Left lung (tissue), 4 donors: ENCODE measurements at regions not wholly inside any gene's neighbourhood (a gene's known extent, or its start where the extent isn't known, plus 50 kb on each side); places are given as distances from the start of the nearest gene placed in this dataset.

ENCODE experiments used
- ATAC-seq: fragments of 200-7000 bp; cut with Tn5 transposase; one replicate; pipeline ENCODE4 v1.9.1; 2020; ENCODE audit warnings: moderate library complexity
- DNase-seq, 4 donors: peaks; one replicate each; pipeline ENCODE4 v3.0.0-alpha.2; 2013 to 2020
- H3K27ac ChIP-seq, 2 donors: fragments of 200-600 bp; sonication (generic) in 1 of 2; one replicate each; pipeline versions ENCODE4 v1.5.0 to v1.8.0; 2020 to 2021
- H3K27me3 ChIP-seq, 2 donors: fragments of 200-600 bp; sonication (generic) in 1 of 2; one replicate each; pipeline versions ENCODE4 v1.5.0 to v1.8.0; 2020 to 2021
- H3K36me3 ChIP-seq, 2 donors: fragments of 200-600 bp; sonication (generic) in 1 of 2; one replicate each; pipeline versions ENCODE4 v1.5.0 to v1.8.0; 2020 to 2021
- H3K4me1 ChIP-seq, 2 donors: fragments of 200-600 bp; one replicate each; pipeline ENCODE4 v1.8.0; 2021
- H3K4me3 ChIP-seq, 2 donors: fragments of 200-600 bp; sonication (generic) in 1 of 2; one replicate each; pipeline versions ENCODE4 v1.5.0 to v1.8.0; 2020 to 2021; ENCODE audit warnings: mild to moderate bottlenecking in 1 of 2
- H3K9me3 ChIP-seq, 2 donors: fragments of 200-600 bp; sonication (generic) in 1 of 2; one replicate each; pipeline versions ENCODE4 v1.5.0 to v1.8.0; 2020 to 2021
- CTCF ChIP-seq, 2 donors: fragments of 200-600 bp; sonication (generic) in 1 of 2; IDR thresholded peaks; one replicate each; pipeline versions ENCODE4 v1.5.0 to v1.8.0; 2021; ENCODE audit warnings: antibody characterized with exemption in 2 of 2
- intact Hi-C, 2 donors: fragments of 100-400 bp; cut with DNase I; formaldehyde crosslinking; loops; one replicate each; pipeline versions ENCODE4 v1.11.2 to v1.14.2; 2022
- donor health status: DM: no; HTN: yes; CAD: no.
- donor health status: DM: no; HTN: no; CAD: no.

- DNase-seq (no peak), ATAC-seq (no peak)
- Histone ChIP-seq H3K36me3 (no peaks in the 10 kb centered on the region), H3K9me3 (no peaks in the 10 kb centered on the region), H3K27me3 (peaks cover 0 to 9% of the 10 kb centered on the region in 2 donors), H3K27ac (no peak overlapping the region), H3K4me3 (no peak overlapping the region), H3K4me1 (no peaks in the 10 kb centered on the region)
- TF ChIP-seq CTCF (IDR thresholded peaks at IDR 0.05), result no peak
- intact Hi-C loops, result no loop called here
Observed at GRCh38 chr11:44403176-44403575, 93.2 kb upstream of the ALX4 start.

- Histone ChIP-seq H3K4me1 (no peaks in the 10 kb centered on the region), H3K27ac (no peak overlapping the region), H3K9me3 (no peaks in the 10 kb centered on the region), H3K36me3 (no peaks in the 10 kb centered on the region), H3K27me3 (peaks cover 0 to 3% of the 10 kb centered on the region in 2 donors), H3K4me3 (no peak overlapping the region)
- ATAC-seq, result no peak
- intact Hi-C loops, result no loop called here
- no peak for DNase-seq
- no peak for TF ChIP-seq CTCF (IDR thresholded peaks at IDR 0.05)
Observed at GRCh38 chr11:44403587-44404273, 93.8 kb upstream of the ALX4 start.

- no peak overlapping the region for H3K27ac ChIP-seq
- ATAC-seq, result no peak
- H3K4me3 ChIP-seq, result no peak overlapping the region
- H3K36me3 ChIP-seq, result no peaks in the 10 kb centered on the region
- TF ChIP-seq CTCF (IDR thresholded peaks at IDR 0.05), result no peak
- H3K4me1 ChIP-seq, result no peaks in the 10 kb centered on the region
- intact Hi-C loops, result no loop called here
- no peaks in the 10 kb centered on the region for H3K27me3 ChIP-seq
- DNase-seq, result no peak
- H3K9me3 ChIP-seq, result no peaks in the 10 kb centered on the region
Observed at GRCh38 chr11:44404301-44404700, 94.4 kb upstream of the ALX4 start.

GRCh38 chr11:44404736-44405395 is 94.9 kb upstream of the ALX4 start:
- ATAC-seq (no peak), DNase-seq (no peak)
- H3K9me3 ChIP-seq, result no peaks in the 10 kb centered on the region
- H3K4me3 ChIP-seq, result no peak overlapping the region
- no peaks in the 10 kb centered on the region for H3K4me1 ChIP-seq
- no peak for TF ChIP-seq CTCF (IDR thresholded peaks at IDR 0.05)
- no peak overlapping the region for H3K27ac ChIP-seq
- intact Hi-C loops, result no loop called here
- no peaks in the 10 kb centered on the region for H3K27me3 ChIP-seq
- no peaks in the 10 kb centered on the region for H3K36me3 ChIP-seq

- H3K27ac ChIP-seq, result no peak overlapping the region
- no peaks in the 10 kb centered on the region for H3K9me3 ChIP-seq
- no peaks in the 10 kb centered on the region for H3K4me1 ChIP-seq
- ATAC-seq (no peak), DNase-seq (no peak)
- H3K36me3 ChIP-seq, result no peaks in the 10 kb centered on the region
- no peak for TF ChIP-seq CTCF (IDR thresholded peaks at IDR 0.05)
- no peak overlapping the region for H3K4me3 ChIP-seq
- intact Hi-C loops, result no loop called here
- H3K27me3 ChIP-seq, result no peaks in the 10 kb centered on the region
Observed at GRCh38 chr11:44407211-44407996, 97.5 kb upstream of the ALX4 start.
